ENCODE measurements at regions not wholly inside any gene's neighbourhood (a gene's known extent, or its start where the extent isn't known, plus 50 kb on each side); places are given as distances from the start of the nearest gene placed in this dataset.
"Not testable (repeated sequence)": the region's sequence is repeated elsewhere in the genome, so short reads cannot be mapped to it uniquely, and the experiment has no call there.

- no peak for DNase-seq
These were observed 460.3 kb downstream of the ZIC3 start for GRCh38 chrX:138026211-138026610.

GRCh38 chrX:138031715-138032114 lies 465.8 kb downstream of the ZIC3 start:
- DNase-seq, result no peak

GRCh38 chrX:138034136-138034535 lies 468.2 kb downstream of the ZIC3 start:
- DNase-seq, result no peak

GRCh38 chrX:138037548-138037947 lies 471.6 kb downstream of the ZIC3 start:
- DNase-seq, result no peak

- no peak for DNase-seq
These were observed 492.0 kb downstream of the ZIC3 start for GRCh38 chrX:138057883-138058282.

- no peak for DNase-seq
These were observed 493.0 kb downstream of the ZIC3 start for GRCh38 chrX:138058931-138059330.

- no peak for DNase-seq
These were observed 501.5 kb downstream of the ZIC3 start for GRCh38 chrX:138067415-138067814.

GRCh38 chrX:138073626-138074025 lies 507.7 kb downstream of the ZIC3 start:
- no peak for DNase-seq

GRCh38 chrX:138082251-138082650 lies 516.3 kb downstream of the ZIC3 start:
- no peak for DNase-seq

GRCh38 chrX:138082896-138083295 lies 517.0 kb downstream of the ZIC3 start:
- no peak for DNase-seq

GRCh38 chrX:138110910-138111309 lies 545.0 kb downstream of the ZIC3 start:
- DNase-seq, result not testable (repeated sequence)

- DNase-seq, result peak; percentile 52
These were observed 561.4 kb downstream of the ZIC3 start for GRCh38 chrX:138127314-138127713.

- peak; percentile 36 for DNase-seq
These were observed 562.2 kb downstream of the ZIC3 start for GRCh38 chrX:138128027-138128671.

- DNase-seq, result no peak
These were observed 560.8 kb downstream of the FGF13 start for GRCh38 chrX:138150709-138151108.

- no peak for DNase-seq
These were observed 553.7 kb downstream of the FGF13 start for GRCh38 chrX:138157850-138158249.

- DNase-seq, result peak; percentile 2
These were observed 519.5 kb downstream of the FGF13 start for GRCh38 chrX:138191998-138192397.

GRCh38 chrX:138229718-138230117 lies 481.8 kb downstream of the FGF13 start:
- DNase-seq, result no peak

GRCh38 chrX:138240266-138240665 lies 471.3 kb downstream of the FGF13 start:
- no peak for DNase-seq

- no peak for DNase-seq
These were observed 457.5 kb downstream of the FGF13 start for GRCh38 chrX:138254001-138254400.

GRCh38 chrX:138255373-138255772 lies 456.1 kb downstream of the FGF13 start:
- no peak for DNase-seq

- not testable (repeated sequence) for DNase-seq
These were observed 447.4 kb downstream of the FGF13 start for GRCh38 chrX:138264095-138264494.

GRCh38 chrX:138270931-138271330 lies 440.6 kb downstream of the FGF13 start:
- DNase-seq, result no peak

GRCh38 chrX:138282598-138283150 lies 428.8 kb downstream of the FGF13 start:
- DNase-seq, result not testable (repeated sequence)

- DNase-seq, result no peak
These were observed 424.2 kb downstream of the FGF13 start for GRCh38 chrX:138287205-138287877.
